ENCODE measurements at regions not wholly inside any gene's neighbourhood (a gene's known extent, or its start where the extent isn't known, plus 50 kb on each side); places are given as distances from the start of the nearest gene placed in this dataset.

DNA sequence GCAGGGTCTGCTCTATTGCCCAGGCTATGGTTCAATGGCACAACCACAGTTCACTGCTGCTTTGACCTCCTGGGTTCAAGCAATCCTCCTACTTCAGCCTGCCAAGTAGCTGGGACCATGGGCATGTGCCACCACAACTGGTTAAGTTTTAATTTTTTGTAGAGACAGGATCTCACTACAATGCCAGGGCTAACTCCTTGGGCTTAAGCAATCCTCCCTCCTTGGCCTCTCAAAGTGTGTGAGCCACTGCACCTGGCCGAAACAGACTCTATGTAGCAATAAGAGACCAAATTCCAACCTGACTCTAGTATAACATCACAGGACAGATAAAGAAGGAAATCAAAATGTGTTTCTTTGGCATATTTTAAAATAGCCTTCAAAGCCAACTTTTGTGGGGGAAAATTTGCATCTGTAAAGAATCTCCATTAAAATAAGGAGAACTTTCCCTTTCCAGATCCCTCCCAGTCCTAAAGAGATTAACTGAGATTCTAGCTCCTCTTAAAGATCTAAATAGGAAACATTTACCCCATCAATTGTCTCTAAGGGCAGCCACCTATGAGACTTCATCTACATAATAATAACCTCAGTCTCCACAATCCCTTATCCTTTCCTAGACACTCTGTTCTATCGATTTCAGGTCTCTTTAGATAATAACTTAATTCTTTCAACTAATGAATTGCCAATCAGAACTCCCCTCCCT is 94.7 kb upstream of the PLCB4 start:
- no peak for TF ChIP-seq POLR2A (IDR thresholded peaks at IDR 0.05)
- TF ChIP-seq POLR2AphosphoS5 (IDR thresholded peaks at IDR 0.05) = no peak
- TF ChIP-seq, protein P1, sequence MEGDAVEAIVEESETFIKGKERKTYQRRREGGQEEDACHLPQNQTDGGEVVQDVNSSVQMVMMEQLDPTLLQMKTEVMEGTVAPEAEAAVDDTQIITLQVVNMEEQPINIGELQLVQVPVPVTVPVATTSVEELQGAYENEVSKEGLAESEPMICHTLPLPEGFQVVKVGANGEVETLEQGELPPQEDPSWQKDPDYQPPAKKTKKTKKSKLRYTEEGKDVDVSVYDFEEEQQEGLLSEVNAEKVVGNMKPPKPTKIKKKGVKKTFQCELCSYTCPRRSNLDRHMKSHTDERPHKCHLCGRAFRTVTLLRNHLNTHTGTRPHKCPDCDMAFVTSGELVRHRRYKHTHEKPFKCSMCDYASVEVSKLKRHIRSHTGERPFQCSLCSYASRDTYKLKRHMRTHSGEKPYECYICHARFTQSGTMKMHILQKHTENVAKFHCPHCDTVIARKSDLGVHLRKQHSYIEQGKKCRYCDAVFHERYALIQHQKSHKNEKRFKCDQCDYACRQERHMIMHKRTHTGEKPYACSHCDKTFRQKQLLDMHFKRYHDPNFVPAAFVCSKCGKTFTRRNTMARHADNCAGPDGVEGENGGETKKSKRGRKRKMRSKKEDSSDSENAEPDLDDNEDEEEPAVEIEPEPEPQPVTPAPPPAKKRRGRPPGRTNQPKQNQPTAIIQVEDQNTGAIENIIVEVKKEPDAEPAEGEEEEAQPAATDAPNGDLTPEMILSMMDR (IDR thresholded peaks at IDR 0.05) = no peak
- no peak for TF ChIP-seq EP300 (IDR thresholded peaks at IDR 0.05)

All from upper lobe of left lung (tissue), 4 donors.